ENCODE measurements at regions not wholly inside any gene's neighbourhood (a gene's known extent, or its start where the extent isn't known, plus 50 kb on each side); places are given as distances from the start of the nearest gene placed in this dataset.

DNA sequence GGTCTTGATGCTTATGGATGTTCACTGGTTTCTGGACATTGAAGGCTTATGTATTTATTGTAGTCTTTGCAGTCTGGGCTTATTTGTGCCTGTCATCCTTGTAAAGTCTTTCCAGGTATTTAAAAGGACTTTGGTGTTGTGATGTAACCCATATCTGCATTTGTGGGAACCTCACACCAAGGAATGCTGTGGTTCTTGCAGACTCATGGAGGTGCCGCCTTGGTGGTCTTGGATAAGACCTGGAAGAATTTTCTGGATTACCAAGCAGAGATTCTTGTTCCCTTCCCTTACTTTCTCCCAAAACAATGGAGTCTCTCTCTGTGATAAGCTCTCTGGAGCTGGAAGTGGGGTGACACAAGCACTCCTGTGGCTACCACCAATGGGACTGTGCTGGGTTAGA, 363.5 kb upstream of the NECTIN3 start:
- no peaks in the 10 kb centered on the region for H3K27me3 ChIP-seq (ENCODE audit: insufficient read depth, low read depth)
- H3K4me3 ChIP-seq (IDR thresholded peaks at IDR 0.05; ENCODE audit: insufficient read depth, low read depth, low read length) = no peak overlapping the region
- H3K9ac ChIP-seq = no peak overlapping the region
- H3K36me3 ChIP-seq (ENCODE audit: insufficient read depth) = no peaks in the 10 kb centered on the region
- no peak overlapping the region for H3K27ac ChIP-seq
- peaks cover 31% of the 10 kb centered on the region for H3K4me1 ChIP-seq (ENCODE audit: low read depth, poor library complexity, severe bottlenecking)
- H3K79me2 ChIP-seq (ENCODE audit: insufficient read depth, low read depth) = no peaks in the 10 kb centered on the region
- H4K20me1 ChIP-seq (ENCODE audit: insufficient read depth) = no peaks in the 10 kb centered on the region
- TF ChIP-seq, protein P1, sequence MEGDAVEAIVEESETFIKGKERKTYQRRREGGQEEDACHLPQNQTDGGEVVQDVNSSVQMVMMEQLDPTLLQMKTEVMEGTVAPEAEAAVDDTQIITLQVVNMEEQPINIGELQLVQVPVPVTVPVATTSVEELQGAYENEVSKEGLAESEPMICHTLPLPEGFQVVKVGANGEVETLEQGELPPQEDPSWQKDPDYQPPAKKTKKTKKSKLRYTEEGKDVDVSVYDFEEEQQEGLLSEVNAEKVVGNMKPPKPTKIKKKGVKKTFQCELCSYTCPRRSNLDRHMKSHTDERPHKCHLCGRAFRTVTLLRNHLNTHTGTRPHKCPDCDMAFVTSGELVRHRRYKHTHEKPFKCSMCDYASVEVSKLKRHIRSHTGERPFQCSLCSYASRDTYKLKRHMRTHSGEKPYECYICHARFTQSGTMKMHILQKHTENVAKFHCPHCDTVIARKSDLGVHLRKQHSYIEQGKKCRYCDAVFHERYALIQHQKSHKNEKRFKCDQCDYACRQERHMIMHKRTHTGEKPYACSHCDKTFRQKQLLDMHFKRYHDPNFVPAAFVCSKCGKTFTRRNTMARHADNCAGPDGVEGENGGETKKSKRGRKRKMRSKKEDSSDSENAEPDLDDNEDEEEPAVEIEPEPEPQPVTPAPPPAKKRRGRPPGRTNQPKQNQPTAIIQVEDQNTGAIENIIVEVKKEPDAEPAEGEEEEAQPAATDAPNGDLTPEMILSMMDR (conservative IDR thresholded peaks at IDR 0.05; ENCODE audit: low read depth, low read length) = no peak
- no peak overlapping the region for H2AFZ ChIP-seq (ENCODE audit: low read depth)
- no peak overlapping the region for H3K4me2 ChIP-seq

DNA sequence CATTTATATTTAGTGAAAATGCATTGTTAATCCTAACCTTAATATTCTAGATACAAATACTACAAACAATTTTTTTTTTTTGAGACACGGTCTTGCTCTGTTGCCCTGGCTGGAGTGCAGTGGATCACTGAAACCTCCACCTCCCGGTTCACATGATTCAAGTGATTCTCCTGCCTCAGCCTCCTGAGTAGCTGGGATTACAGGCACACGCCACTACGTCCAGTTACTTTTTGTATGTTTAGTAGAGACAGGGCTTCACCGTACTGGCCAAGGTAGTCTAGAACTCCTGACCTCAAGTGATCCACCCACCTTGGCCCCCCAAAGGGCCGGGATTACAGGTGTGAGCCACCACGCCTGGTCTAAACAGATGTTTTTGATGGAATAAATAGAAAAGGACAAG, 361.5 kb upstream of the NECTIN3 start:
- Histone ChIP-seq H4K20me1 (ENCODE audit: insufficient read depth) (no peaks in the 10 kb centered on the region), H3K4me1 (ENCODE audit: low read depth, poor library complexity, severe bottlenecking) (peaks cover 31% of the 10 kb centered on the region), H3K36me3 (ENCODE audit: insufficient read depth) (no peaks in the 10 kb centered on the region), H2AFZ (ENCODE audit: low read depth) (no peak overlapping the region), H3K4me2 (no peak overlapping the region), H3K27ac (no peak overlapping the region), H3K27me3 (ENCODE audit: insufficient read depth, low read depth) (no peaks in the 10 kb centered on the region), H3K4me3 (IDR thresholded peaks at IDR 0.05; ENCODE audit: insufficient read depth, low read depth, low read length) (no peak overlapping the region), H3K9ac (no peak overlapping the region), H3K79me2 (ENCODE audit: insufficient read depth, low read depth) (no peaks in the 10 kb centered on the region)
- TF ChIP-seq, protein P1 (conservative IDR thresholded peaks at IDR 0.05; ENCODE audit: low read depth, low read length) = no peak

DNA sequence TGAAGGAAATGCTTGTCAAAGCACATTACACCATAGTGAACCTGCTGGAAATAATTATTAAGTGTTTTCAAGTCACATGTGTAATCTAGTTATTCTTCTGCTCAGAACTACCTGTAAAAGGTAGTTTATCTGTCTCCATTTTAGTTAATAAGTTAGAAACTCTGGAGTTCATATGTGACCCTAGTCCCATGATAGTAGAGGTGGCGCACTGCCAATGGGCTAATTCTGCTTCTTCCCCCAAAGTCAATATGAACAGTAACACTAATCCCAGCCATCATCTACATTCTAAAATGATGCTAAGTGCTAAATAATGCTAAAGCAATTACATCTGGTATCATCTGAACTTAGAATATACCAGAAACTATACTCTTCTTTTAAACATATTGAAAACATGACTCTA, 361.0 kb upstream of the NECTIN3 start:
- no peak overlapping the region for H2AFZ ChIP-seq (ENCODE audit: low read depth)
- no peak overlapping the region for H3K27ac ChIP-seq
- no peaks in the 10 kb centered on the region for H4K20me1 ChIP-seq (ENCODE audit: insufficient read depth)
- TF ChIP-seq, protein P1 (conservative IDR thresholded peaks at IDR 0.05; ENCODE audit: low read depth, low read length) = no peak
- peaks cover 31% of the 10 kb centered on the region for H3K4me1 ChIP-seq (ENCODE audit: low read depth, poor library complexity, severe bottlenecking)
- H3K79me2 ChIP-seq (ENCODE audit: insufficient read depth, low read depth) = no peaks in the 10 kb centered on the region
- no peak overlapping the region for H3K9ac ChIP-seq
- H3K27me3 ChIP-seq (ENCODE audit: insufficient read depth, low read depth) = no peaks in the 10 kb centered on the region
- H3K4me2 ChIP-seq = no peak overlapping the region
- no peaks in the 10 kb centered on the region for H3K36me3 ChIP-seq (ENCODE audit: insufficient read depth)
- H3K4me3 ChIP-seq (IDR thresholded peaks at IDR 0.05; ENCODE audit: insufficient read depth, low read depth, low read length) = no peak overlapping the region

DNA sequence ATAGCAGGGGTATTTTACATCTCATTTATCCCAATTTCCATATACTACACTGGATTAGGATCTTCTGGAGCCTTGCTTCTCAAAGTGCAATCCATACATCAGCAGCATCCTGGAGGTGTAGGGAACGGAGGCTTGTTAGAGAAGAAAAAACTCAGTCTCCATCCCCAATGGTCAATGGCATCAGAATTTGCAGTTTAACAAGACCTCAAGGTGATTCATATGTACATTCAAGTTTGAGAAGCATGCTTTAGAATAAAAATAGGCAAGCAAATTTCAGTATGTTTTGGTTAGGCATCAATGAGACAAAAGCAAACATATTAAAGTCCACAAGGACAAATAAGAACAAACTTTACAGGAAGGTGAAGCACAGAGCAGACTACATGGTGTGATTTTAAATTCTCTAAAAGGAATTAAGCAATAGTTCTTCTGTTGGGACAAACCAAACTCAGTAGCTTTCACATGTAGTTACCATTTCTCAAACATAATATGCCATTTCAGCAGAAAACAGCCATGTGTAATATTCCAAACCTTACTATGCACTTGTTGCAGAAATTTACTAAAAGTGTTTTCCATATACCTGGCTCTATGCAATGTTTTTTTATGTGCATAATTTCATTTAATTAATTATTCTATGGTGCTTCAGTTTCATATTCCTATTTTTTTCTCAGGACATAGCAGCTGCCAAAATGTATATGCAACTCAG, 360.3 kb upstream of the NECTIN3 start:
- peaks cover 31% of the 10 kb centered on the region for H3K4me1 ChIP-seq (ENCODE audit: low read depth, poor library complexity, severe bottlenecking)

More for the DNA sequence above, 360.3 kb upstream of the NECTIN3 start:
- H3K36me3 ChIP-seq (ENCODE audit: insufficient read depth) = no peaks in the 10 kb centered on the region
- TF ChIP-seq, protein P1 (conservative IDR thresholded peaks at IDR 0.05; ENCODE audit: low read depth, low read length) = no peak
- no peaks in the 10 kb centered on the region for H4K20me1 ChIP-seq (ENCODE audit: insufficient read depth)
- no peak overlapping the region for H3K27ac ChIP-seq
- no peaks in the 10 kb centered on the region for H3K27me3 ChIP-seq (ENCODE audit: insufficient read depth, low read depth)
- no peak overlapping the region for H3K9ac ChIP-seq
- H3K79me2 ChIP-seq (ENCODE audit: insufficient read depth, low read depth) = no peaks in the 10 kb centered on the region
- H3K4me2 ChIP-seq = no peak overlapping the region
- H2AFZ ChIP-seq (ENCODE audit: low read depth) = no peak overlapping the region
- H3K4me3 ChIP-seq (IDR thresholded peaks at IDR 0.05; ENCODE audit: insufficient read depth, low read depth, low read length) = no peak overlapping the region
